Cardiac fibroblast (primary cell): ENCODE measurements at regions not wholly inside any gene's neighbourhood (a gene's known extent, or its start where the extent isn't known, plus 50 kb on each side); places are given as distances from the start of the nearest gene placed in this dataset.

Source experiments
- DNase-seq, 2 donors: peaks; one replicate each; pipeline versions ENCODE4 v3.0.0 to v3.0.0-alpha.2; 2010; ENCODE audit warnings: low read depth in 2 of 2
- H3K4me3 ChIP-seq, 2 donors: replicated peaks in 1 of 2; 1 replicate in 1 of 2; 2 replicates in 1 of 2; pipeline ENCODE4 v1.5.1; 2011; ENCODE audit warnings: low read depth in 2 of 2, low read length in 2 of 2, mild to moderate bottlenecking in 2 of 2, moderate library complexity in 1 of 2
- TF ChIP-seq, protein P1 (sequence below): IDR thresholded peaks from one replicate; pipeline ENCODE4 v1.5.1; 2011; ENCODE audit warnings: low read depth, mild to moderate bottlenecking, low read length, inconsistent platforms

DNA sequence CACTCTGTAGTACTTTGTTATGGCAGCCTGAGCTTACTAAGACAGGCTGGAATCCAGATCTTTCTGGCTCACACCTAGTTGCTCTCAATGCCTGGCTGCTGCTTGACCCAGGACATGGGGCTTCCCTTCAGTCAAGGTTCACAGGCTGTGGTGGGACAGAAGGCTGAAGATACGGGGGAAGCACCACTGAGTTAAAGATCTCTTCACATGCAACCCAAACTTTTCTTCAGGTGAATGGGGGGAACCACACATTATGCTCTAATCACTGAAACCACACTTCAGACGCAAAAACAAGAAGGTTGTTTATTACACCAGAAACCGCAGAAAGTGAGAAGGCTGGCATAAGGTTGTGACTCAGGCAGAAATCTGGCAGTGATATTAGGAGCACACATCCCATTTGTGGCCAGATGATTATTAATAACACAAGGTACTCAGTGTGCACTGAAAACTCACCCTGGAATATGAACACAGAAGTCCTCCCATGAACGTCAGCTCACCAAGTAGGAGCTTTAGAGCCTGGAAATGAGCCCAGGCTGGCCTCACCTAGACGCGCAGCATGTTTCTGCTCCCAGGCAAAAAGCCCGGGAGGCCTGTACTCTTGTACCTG is 230.5 kb upstream of the CHRNA7 start:
- H3K4me3 ChIP-seq, result no peak overlapping the region
- no peak for DNase-seq
- TF ChIP-seq, protein P1, sequence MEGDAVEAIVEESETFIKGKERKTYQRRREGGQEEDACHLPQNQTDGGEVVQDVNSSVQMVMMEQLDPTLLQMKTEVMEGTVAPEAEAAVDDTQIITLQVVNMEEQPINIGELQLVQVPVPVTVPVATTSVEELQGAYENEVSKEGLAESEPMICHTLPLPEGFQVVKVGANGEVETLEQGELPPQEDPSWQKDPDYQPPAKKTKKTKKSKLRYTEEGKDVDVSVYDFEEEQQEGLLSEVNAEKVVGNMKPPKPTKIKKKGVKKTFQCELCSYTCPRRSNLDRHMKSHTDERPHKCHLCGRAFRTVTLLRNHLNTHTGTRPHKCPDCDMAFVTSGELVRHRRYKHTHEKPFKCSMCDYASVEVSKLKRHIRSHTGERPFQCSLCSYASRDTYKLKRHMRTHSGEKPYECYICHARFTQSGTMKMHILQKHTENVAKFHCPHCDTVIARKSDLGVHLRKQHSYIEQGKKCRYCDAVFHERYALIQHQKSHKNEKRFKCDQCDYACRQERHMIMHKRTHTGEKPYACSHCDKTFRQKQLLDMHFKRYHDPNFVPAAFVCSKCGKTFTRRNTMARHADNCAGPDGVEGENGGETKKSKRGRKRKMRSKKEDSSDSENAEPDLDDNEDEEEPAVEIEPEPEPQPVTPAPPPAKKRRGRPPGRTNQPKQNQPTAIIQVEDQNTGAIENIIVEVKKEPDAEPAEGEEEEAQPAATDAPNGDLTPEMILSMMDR, result no peak

DNA sequence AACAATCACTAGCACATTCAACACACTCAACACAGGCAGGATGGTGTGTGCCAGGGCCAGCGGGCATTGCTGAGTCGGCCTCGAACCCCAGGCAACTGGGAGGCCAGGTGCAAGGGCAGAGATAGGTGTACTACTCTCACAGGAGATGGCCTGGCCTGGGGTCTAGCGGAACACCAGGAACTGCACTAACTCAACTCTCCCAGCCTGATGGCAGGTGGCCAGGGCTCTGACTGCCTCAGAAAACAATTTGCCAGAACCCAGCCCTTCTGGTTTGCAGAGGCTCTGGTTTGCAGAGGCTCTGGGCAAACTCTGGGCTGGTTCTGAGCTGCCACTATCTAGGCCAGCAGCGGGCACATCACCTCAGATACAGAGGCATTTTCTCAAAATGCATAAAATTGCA is 229.2 kb upstream of the CHRNA7 start:
- H3K4me3 ChIP-seq, result no peak overlapping the region
- TF ChIP-seq, protein P1, result no peak
- no peak for DNase-seq

DNA sequence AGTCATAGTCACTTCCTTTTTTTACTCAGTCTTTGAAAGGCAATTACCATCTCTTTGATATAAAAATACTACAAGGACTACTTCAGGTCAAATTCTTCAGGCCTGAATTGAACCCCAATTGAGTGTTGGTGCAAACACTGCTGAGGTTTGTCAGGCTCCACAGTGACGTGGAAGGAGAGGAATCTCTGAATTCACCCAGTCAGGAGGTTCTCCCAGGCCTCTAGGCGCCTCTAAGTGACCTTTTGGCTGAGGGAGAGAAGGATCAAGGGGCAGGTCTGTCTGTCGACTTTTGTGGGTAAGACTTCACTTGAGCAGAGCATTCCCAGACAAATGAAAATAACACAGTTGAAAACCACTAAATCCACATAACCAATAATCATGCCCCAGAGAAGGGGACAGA is 227.6 kb upstream of the CHRNA7 start:
- TF ChIP-seq, protein P1, result no peak
- no peak for DNase-seq
- no peak overlapping the region for H3K4me3 ChIP-seq

DNA sequence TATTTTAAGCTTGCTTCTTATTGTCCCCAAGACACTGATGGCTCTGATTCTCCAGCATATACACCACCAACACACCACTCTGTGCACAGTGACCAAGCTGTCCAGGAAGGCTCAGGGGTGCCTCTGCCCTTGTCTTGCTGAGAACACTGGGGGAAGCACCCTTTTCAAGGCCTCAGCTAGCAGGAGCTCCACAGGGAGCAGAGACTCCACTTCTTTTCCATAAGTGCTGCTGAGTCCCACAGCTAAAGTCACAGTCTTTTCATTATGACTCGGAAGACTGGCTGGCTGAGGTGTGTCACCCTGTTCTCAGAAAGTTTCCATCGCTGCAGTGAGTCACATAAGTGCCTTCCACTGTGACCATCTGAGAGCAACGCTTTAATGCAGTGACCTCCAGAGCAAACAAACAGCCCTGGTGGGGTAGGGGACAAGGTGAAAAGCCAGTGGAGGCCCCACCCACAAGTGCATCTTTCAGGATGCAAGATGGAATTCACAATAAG is 226.9 kb upstream of the CHRNA7 start:
- TF ChIP-seq, protein P1, result no peak
- H3K4me3 ChIP-seq, result no peak overlapping the region
- no peak for DNase-seq

DNA sequence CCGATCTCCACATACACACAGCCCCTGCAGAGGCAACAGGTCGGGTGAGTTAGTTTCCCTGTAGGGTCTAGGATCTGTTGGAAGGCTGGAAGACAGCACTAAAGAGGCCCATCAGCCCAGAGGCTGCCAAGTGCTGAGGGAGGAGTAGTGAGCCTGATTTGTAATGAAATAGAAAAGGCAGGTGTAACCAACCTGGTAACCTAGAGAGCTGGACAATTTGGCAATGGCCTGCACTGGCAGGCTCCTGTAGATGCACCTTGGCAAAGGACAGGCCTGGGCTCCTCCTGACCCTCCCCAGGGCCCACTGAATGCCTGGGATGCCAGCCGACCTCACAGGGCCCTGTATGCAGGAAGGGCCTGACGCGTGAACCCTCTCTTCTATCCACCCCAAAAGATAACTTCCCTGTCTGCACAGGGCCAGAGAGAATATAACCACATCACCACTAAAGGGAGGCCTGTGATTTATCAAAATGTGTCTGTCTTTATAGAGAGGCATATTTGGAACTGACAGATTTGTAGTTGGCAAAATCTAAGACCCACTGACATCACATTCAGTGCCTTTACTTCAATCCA is 225.1 kb upstream of the CHRNA7 start:
- TF ChIP-seq, protein P1, result no peak

DNA sequence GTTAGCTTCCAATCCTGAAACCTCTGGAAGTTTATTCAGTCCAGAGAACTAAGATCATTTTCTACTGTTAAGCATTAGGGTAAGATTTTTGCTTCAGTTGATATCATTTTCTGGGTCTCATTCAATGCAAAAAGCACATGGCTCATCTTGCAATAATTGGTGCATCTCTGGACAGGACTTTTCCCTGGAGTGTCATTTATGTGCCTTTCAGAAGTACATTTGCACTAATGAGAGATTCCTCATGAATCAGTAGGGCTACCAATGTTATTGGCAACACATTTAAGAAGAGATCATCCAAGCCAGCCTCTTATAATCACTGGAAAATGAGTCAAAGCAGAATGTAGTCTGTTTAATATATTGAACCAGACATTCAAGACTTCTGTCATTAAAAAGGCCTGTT is 224.2 kb upstream of the CHRNA7 start:
- TF ChIP-seq, protein P1, result no peak
- H3K4me3 ChIP-seq, result no peak overlapping the region
- DNase-seq, result no peak

More for the DNA sequence above, 225.1 kb upstream of the CHRNA7 start:
- no peak overlapping the region for H3K4me3 ChIP-seq
- DNase-seq, result no peak
